NCI-H446 treated with DMSO at 0.1 percent for 48 hours (cell line): ENCODE measurements at regions not wholly inside any gene's neighbourhood (a gene's known extent, or its start where the extent isn't known, plus 50 kb on each side); places are given as distances from the start of the nearest gene placed in this dataset.

Source experiments
- DNase-seq: peaks from one replicate; lab custom pipeline; 2025; lab: John Stamatoyannopoulos, UW

DNA sequence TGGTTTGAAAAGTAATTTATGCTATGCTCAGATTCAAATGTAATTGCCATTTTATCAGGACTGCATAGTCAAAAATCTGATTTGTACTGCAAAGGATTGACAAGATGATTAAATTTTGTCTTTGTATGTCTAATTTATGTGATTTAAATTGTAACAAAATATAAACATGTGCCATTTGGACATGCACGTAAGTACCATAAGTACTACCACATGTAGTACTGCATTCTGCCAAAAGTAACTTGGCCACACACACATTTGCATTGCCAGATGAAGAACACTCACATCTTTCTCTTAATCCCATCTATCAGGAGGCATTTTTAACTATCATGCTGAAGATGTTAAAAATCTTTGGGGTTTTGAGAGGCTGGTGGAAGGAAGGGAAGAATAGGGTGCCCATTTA, 133.3 kb downstream of the KLF12 start:
- DNase-seq = no peak

DNA sequence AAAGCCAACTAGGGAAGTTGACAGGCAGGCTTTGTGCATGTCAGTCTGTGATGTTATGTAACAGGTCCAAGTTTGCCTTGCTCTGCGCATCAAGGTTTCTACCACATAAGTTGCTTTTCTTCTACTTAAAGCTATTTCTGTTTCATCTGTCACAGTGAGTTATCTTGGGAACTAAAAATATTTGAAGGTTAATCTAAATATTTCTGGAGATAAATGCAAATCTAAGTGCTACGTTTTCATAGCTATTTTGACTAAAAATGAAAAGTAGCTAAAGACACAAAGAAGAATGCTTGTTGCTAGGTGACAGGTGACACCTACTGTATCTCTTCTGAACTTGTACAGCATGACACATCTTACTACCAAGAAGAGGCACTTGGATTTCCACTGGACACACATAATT, 135.6 kb downstream of the KLF12 start:
- DNase-seq = no peak

GRCh38 chr13:73997964-73998363, 136.2 kb downstream of the KLF12 start:
- DNase-seq = no peak

- no peak for DNase-seq
Measured at GRCh38 chr13:73996569-73996968, 137.6 kb downstream of the KLF12 start.

- no peak for DNase-seq
Measured at GRCh38 chr13:73995736-73996135, 138.5 kb downstream of the KLF12 start.

DNA sequence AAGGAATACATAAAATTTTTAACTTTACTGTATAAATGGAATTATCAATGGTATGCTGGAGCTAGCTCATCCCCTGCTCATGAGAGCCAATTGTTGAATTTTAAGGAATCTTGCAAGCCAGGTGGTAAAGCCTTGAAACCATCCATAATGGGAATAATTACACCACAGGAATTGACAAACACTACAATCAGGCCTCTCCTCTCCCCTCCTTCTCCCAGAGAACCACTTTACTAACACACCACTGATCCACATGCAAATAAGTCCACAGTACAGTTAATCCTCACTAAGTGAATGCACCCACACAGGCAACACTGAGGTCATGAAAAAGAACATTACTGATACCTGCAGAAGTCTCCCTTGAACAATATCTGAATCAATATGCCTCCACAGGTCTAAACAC, 140.5 kb downstream of the KLF12 start:
- no peak for DNase-seq

DNA sequence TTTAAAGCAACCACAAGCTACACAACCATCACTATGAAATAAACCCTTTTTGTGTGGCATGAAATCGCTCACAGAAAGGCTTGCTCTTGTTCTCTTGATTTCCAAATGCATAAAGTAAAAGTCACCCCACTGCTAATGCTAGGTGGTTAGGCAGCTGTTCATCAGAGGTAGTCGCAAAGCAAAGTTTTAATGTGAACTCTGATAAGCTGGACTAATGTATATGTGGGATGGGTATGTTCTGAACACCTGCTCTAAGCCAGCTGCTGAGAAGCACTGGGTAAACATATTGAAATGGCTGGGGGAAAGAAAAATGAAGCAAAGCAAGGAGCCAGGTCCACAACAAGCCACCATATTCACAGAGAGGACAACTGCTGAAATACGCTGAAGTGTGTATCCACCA, 142.3 kb downstream of the KLF12 start:
- no peak for DNase-seq

- no peak for DNase-seq
Measured at GRCh38 chr13:73991384-73991783, 142.8 kb downstream of the KLF12 start.

GRCh38 chr13:73989244-73989843, 144.9 kb downstream of the KLF12 start:
- DNase-seq = no peak

DNA sequence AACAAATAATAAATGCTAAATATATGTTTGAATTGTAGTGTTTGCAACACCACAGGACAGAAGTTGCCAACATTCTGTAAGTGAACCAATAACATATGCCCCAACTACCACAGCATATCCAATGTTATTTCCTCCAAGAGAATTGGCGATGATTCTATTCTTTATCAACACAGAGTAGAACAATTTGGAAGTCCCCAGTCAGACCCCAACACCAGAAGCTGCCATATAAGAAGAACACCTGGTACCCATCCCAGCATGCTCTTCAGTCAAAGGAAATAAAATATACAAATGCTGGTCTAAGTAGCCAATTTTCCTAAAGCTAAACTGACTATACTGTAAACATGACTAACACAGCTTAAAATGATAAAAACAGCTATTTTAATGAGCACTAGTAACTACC, 145.7 kb downstream of the KLF12 start:
- DNase-seq = no peak

DNA sequence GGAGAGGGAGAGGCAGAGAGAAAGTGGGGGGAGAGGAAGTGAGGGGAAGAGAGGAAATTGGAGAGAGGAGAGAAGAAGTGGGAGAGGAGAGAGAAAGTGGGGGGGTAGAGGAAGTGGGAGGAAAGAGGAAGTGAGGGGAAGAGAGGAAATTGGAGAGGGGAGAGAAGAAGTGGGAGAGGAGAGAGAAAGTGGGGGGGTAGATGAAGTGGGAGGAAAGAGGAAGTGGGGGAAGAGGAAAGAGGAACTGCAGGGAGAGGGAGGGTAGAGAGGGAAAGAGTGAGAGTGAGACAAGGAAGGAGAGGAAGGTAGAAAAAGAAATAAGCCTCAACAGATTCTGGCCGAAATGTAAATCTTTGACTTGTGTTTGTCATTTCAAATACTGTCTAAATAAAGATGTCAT, 146.6 kb downstream of the KLF12 start:
- no peak for DNase-seq

DNA sequence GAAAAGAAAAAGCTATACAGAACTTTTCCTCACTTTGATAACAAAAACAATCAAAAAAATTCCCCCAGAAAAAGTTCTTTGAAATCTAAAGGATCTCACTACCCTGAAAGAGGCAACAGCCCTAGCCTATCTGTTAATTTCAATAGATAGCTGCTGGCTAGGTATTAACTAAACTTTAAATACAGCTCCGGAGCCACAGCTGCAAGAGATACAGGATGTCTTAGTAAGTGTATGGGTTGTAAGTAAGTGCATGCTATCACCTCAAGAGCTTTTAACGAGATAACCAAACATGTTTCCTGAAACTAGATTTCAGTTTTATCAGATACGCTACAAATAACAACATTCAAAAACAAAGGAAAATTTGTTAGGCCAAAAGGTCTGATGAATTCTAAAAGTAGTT, 148.4 kb downstream of the KLF12 start:
- DNase-seq = no peak

DNA sequence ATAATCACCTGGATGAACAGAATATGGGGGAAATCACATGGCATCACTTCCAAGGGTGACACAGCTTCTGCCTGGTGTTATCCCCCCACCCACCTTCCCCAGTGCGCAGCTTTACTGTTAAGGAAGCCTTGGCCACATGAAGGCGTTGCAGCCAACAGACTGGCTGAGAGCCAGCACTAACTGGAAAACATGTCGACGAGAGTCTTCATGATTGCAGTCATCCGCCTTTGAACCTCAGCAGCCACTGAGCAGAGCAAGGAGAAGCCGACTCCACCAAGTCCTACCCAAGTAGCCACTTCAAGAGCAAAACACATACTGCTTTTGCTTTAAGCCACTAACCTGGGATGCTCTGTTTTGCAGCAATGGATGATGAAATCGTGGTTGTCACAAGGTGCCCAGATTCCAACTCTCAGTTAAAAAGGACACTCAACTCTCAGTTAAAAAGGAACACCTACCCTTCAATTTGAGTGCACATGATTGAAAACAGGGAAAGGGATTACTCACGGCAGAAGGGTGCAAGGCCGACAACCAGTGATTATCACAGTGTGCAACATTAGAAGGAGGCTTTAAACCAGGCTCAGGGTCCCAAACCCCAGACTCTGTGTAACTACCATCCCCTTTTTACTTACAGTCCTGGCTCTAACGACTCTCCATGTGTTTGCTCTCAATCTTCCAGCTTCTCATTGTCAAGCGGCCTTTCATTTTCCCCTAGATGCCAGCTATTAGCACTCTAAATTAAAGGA, 149.1 kb downstream of the KLF12 start:
- DNase-seq = no peak

- no peak for DNase-seq
Measured at GRCh38 chr13:73984201-73984600, 150.0 kb downstream of the KLF12 start.

- no peak for DNase-seq
Measured at GRCh38 chr13:73983109-73983508, 151.1 kb downstream of the KLF12 start.

- DNase-seq = no peak
Measured at GRCh38 chr13:73981595-73981994, 152.6 kb downstream of the KLF12 start.

DNA sequence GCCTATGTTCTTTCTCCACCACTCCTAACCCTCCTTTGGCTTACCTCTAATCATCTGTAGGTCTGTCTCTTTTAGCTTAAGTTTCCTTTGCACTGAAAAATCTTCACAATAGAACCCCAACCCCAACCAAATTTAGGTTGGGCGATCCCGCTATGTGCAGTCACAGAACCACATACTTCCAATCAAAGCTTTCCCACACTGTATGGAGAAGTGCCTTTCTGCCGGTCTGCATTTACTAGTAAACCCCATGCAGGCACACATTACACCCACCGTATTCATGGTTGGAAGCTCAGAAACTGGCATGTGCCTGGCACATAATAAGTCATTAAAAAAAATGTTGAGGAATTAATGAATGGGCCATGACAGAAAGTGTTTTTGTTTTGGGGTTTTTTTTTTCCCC, 158.4 kb downstream of the KLF12 start:
- DNase-seq = no peak

GRCh38 chr13:73974051-73974450, 160.2 kb downstream of the KLF12 start:
- DNase-seq = no peak

GRCh38 chr13:73973156-73973555, 161.0 kb downstream of the KLF12 start:
- no peak for DNase-seq

- DNase-seq = no peak
Measured at GRCh38 chr13:73972545-73972944, 161.7 kb downstream of the KLF12 start.

- no peak for DNase-seq
Measured at GRCh38 chr13:73971481-73971880, 162.7 kb downstream of the KLF12 start.

DNA sequence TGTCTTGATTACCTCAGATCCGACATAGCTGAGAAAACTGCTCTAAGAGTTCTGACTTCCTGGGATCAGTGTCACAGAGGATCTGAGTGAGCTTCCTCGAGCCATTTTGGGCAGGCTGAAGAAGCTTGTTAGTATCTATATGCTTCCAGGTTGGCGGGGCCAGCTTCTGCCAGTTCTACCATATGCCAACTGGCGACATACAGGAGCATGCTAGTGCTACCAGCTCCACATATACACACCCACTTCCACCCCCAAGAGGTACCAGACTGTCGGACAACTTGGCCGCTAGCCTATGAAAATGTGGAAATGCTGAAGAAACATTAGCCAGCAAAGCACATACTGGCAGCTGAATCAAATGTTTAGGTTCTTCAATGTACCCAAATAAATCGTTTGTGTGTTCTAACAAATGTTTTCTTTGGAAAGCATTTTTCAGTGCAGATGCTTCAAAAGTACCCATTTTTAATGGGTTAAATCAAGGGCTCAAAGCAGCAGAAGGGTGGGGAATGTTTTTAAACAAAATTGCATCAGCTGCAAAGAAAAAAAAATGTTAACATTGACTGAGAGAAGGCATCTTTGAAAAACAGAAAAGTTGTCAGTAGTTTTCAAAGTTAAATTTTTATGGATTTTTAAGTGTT, 163.7 kb downstream of the KLF12 start:
- DNase-seq = peak; percentile 45

DNA sequence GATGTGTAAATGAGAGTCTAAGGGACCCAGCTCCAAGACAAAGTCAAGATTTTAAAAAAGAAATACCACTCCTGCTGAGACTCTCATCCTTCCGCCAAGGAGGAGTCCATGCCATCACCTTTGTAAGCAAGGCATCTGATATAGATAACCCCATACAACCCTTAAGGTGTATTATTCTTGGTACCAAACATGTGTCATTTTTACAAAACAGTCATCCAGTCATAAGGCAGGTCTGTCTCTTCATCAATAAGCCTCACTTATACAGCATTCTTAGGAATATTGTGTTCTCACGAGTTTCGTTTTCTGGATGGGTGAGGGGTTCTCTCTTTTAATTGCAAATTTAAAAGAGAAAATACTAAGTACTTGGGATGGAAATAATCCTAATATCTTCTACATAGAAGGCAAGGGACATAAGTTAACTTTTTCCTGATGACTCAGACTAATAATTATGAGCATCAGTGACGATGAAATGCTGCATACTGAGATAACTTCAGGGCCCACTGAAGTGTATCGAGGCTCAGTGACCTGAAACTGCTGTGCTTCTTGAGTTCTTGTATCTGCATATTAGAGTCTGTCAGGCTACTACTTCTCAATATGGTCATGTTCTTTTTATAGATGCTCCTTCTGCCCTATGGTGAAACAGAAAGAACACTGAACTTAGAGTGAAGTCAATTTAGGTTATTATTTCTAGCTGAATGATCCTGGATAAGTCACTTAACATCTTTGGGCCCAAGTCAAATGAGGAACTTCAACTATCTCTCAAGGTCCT, 166.6 kb downstream of the KLF12 start:
- peak; percentile 1 for DNase-seq
